Activated T-cell treated with anti-CD3 and anti-CD28 coated beads, Interleukin-2, amount 50 U/mL, for 24 hours (primary cell): ENCODE measurements at regions not wholly inside any gene's neighbourhood (a gene's known extent, or its start where the extent isn't known, plus 50 kb on each side); places are given as distances from the start of the nearest gene placed in this dataset.

Experiments
- DNase-seq: peaks from one replicate; pipeline ENCODE4 v3.0.0-alpha.2; 2020
- H3K27ac Mint-ChIP-seq: 2 replicates; pipeline ENCODE4 v1.8.0; 2020; ENCODE audit warnings: mild to moderate bottlenecking, mixed read lengths
- H3K27me3 Mint-ChIP-seq: 2 replicates; pipeline ENCODE4 v1.8.0; 2020; ENCODE audit warnings: mixed read lengths
- H3K36me3 Mint-ChIP-seq: 2 replicates; pipeline ENCODE4 v1.8.0; 2020; ENCODE audit warnings: low read depth, mixed read lengths
- H3K4me1 Mint-ChIP-seq: 2 replicates; pipeline ENCODE4 v1.8.0; 2020; ENCODE audit warnings: low read depth, mixed read lengths
- H3K4me3 Mint-ChIP-seq: 2 replicates; pipeline ENCODE4 v1.8.0; 2020; ENCODE audit warnings: mild to moderate bottlenecking, moderate library complexity, mixed read lengths
- H3K9me3 Mint-ChIP-seq: 2 replicates; pipeline ENCODE4 v1.8.0; 2020; ENCODE audit warnings: mixed read lengths

DNA sequence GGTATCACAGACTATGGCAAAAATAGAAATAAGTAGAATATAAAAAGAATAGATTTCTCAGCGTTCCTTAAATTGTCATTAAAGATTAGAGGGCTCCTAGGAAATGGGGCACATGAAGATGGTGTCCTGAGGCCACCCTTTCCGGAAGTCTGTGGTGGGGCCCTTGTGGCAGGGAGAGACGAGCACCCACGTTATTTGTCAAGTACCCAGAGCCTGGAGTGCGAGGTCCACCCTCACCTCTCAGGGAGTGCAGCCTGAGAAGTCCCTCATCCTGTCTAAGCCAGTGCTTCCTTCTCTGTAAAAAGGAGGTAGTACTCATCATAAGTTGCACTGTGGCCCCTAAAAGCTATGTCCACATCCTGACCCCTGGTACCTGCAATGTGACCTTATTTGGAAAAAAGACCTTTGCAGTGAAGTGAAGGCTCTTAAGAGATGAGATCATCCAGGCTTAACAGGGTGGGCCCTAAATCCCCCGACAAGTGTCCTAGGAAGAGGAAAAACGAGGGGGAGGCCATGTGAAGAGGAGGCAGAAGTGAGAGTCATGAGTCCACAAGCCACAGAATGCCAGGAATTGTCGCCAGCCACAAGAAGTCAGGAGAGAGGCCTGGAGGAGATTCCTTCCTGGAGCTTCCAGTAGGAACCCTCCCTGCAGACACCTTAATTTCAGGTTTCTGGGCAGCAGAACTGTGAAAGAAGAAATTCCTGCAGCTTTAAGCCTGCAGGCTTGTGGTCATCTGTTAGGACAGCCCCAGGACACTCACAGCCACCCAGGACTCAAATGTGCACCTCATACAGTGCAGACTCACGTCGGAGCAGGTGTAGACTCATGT, 76.8 kb upstream of the CCND1 start:
- H3K4me3 Mint-ChIP-seq = no peak overlapping the region
- H3K27me3 Mint-ChIP-seq = peaks cover 52% of the 10 kb centered on the region
- H3K9me3 Mint-ChIP-seq = peaks cover 5% of the 10 kb centered on the region
- peaks cover 5% of the 10 kb centered on the region for H3K4me1 Mint-ChIP-seq
- H3K36me3 Mint-ChIP-seq = no peaks in the 10 kb centered on the region
- DNase-seq = no peak
- H3K27ac Mint-ChIP-seq = no peak overlapping the region

DNA sequence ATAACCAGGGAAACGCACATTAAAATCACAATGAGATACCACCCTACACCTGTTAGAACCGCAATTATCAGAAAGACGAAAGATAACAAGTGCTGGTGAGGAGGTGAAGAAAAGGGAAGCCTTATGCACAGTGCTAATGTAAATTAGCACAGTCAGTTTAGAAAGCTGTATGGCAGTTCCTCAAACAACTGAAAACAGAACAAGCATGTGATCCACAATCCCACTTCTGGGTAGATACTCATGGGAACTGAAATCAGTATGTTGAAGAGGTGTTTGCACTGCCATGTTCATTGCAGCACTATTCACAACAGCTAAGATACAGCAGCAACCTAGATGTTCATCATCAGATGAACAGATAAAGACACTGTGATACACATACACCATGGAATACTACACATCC, 75.0 kb upstream of the CCND1 start:
- Mint-ChIP-seq H3K4me1 (no peaks in the 10 kb centered on the region), H3K4me3 (no peak overlapping the region), H3K9me3 (peaks cover 5% of the 10 kb centered on the region), H3K36me3 (no peaks in the 10 kb centered on the region), H3K27me3 (peaks cover 42% of the 10 kb centered on the region), H3K27ac (no peak overlapping the region)
- DNase-seq = no peak

DNA sequence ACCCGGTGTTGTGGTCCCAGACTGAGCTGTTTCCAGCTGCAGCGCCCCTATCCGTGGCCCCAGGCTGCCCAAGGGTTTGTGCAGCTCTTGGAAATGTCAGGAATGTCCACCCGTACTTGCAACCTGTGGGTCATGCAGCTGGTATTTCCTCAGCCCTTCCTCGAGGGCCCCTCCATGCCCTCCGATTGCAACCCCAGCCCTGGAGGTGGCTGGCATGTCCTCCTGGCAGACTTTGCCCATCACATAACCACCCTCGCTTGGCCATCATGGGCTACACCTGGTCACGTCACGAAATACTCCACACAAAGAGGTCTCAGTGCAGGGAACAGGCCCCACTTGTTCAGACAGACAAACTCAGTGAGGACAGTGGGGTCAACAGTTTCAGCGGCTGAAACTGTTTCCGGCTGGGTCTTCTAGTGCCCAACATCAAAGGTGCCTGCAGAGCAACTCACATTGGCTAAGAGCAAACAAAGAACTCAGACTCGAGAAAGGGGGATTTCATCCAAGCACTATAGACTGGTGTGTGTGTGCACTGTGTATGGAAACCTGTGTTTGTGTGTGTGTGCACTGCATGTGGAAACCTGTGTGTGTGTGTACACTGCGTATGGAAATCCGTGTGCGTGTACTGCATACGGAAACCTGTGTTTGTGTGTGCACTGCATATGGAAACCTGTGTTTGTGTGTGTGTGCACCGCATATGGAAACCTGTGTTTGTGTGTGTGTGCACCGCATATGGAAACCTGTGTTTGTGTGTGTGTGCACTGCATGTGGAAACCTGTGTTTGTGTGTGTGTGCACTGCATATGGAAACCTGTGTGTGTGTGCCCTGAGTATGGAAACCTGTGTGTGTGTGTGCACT, 72.8 kb upstream of the CCND1 start:
- H3K4me3 Mint-ChIP-seq = no peak overlapping the region
- H3K4me1 Mint-ChIP-seq = no peaks in the 10 kb centered on the region
- no peak overlapping the region for H3K27ac Mint-ChIP-seq
- DNase-seq = no peak
- no peaks in the 10 kb centered on the region for H3K36me3 Mint-ChIP-seq
- peaks cover 44% of the 10 kb centered on the region for H3K27me3 Mint-ChIP-seq
- H3K9me3 Mint-ChIP-seq = no peaks in the 10 kb centered on the region

DNA sequence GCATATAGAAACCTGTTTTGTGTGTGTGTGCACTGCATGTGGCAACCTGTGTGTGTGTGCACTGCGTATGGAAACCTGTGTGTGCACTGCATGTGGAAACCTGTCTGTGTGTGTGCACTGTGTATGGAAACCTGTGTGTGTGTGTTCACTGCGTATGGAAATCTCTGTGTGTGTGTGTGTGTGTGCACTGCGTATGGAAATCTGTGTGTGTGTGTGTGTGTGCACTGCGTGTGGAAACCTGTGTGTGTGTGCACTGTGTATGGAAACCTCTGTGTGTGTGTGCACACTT, 72.2 kb upstream of the CCND1 start:
- Mint-ChIP-seq H3K27me3 (peaks cover 40% of the 10 kb centered on the region), H3K27ac (no peak overlapping the region), H3K4me3 (no peak overlapping the region)

DNA sequence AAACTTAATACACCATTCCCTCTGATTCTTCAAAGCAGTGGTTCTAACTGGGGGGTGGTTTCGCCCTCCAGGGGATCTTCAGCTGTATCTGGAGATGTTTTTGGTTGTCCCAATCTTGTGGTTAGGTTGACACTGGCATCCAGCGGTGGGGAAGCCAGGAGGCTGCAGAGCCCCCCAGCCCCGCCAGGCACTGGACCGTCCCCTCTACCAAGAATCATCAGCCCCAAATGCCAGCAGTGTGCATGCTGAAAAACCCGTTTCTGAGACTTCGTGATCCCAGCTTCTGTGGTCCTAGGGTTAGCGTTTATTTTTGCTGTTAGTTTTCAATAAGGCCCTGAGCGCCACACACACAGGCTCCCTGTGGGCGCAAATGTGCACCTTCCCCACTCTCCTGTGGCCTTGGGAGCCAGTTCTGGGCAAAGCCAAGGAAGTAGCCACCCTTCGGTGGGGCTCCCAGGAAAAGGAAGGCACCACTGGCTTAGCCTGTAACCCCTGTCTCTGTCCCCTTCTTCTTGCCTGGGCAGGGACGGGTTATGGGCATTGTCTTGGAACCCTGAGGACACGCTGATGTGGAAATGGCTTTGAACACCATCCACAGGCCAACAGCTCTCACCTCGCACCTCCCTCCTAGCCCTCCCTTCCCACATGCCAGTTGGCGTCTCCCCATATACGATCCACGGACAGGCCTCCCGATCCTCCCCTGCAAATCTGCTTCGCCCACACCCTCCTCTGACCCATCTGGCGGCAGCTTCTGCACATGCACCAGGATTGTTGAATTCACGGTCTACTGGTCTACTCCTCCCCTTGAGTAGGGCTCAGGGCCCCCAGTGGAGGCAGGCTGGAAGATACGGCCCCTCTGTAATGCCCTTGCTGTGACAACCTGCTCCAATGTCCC, 71.4 kb upstream of the CCND1 start:
- H3K27me3 Mint-ChIP-seq = peaks cover 40% of the 10 kb centered on the region
- DNase-seq = no peak
- no peak overlapping the region for H3K4me3 Mint-ChIP-seq
- H3K9me3 Mint-ChIP-seq = no peaks in the 10 kb centered on the region
- no peak overlapping the region for H3K27ac Mint-ChIP-seq
- H3K4me1 Mint-ChIP-seq = no peaks in the 10 kb centered on the region
- H3K36me3 Mint-ChIP-seq = no peaks in the 10 kb centered on the region

More for the DNA sequence above, 72.2 kb upstream of the CCND1 start:
- H3K36me3 Mint-ChIP-seq = no peaks in the 10 kb centered on the region
- DNase-seq = no peak
- H3K9me3 Mint-ChIP-seq = no peaks in the 10 kb centered on the region
- H3K4me1 Mint-ChIP-seq = no peaks in the 10 kb centered on the region

DNA sequence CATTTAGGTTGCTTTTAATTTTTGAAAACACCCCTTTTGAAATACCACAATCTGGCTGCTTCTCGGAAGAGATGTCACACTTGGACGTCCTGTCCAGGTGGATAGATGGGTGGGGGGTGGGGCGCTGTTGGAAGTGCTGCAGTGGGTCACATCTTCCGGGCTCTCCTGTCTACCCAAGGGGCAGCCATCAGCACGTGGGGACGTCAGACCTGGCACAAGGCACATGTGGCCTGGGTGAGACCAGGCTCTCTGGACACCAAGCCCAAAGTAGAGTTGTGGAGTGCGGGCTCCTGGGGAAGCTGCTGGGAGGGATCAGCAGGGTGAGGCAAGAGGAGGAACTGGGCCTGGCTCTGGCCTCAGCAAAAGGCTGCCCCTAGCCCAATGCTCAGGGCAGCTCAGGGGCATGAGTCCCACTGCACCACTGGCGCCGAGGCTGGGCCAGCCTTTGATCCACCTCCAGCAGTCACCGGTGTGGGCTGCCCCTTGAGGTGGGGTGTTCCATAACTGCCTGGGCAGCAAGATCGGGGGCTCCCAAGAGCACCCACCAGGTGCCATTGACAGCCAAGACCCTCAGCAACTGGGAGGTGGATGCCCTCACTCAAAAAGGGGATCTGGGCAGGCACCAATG, 68.6 kb upstream of the CCND1 start:
- no peak for DNase-seq
- H3K27me3 Mint-ChIP-seq = peaks cover 57% of the 10 kb centered on the region

DNA sequence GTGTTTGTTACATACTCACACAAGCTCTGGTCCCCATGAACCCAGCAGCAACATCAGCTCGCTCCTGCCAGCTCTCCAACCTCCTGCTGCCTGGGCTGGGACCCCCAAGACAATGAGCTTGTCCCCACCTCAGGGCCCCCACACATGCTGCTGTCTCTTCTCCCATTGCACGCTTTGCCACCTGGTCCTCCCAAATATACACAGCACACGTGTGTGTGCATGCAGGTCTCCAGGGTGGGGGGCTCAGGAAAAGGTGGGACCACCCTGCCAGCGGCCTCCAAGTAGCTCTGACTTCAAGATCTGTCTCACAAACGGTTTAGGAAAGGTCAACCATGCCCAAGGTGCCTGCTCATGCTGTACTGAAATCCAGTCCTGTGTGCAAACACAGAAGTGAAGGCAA, 68.1 kb upstream of the CCND1 start:
- Mint-ChIP-seq H3K27ac (no peak overlapping the region), H3K9me3 (no peaks in the 10 kb centered on the region), H3K36me3 (no peaks in the 10 kb centered on the region), H3K4me1 (no peaks in the 10 kb centered on the region), H3K4me3 (no peak overlapping the region), H3K27me3 (peaks cover 60% of the 10 kb centered on the region)
- no peak for DNase-seq

More for the DNA sequence above, 68.6 kb upstream of the CCND1 start:
- H3K9me3 Mint-ChIP-seq = no peaks in the 10 kb centered on the region
- no peak overlapping the region for H3K4me3 Mint-ChIP-seq
- H3K36me3 Mint-ChIP-seq = no peaks in the 10 kb centered on the region
- H3K27ac Mint-ChIP-seq = no peak overlapping the region
- no peaks in the 10 kb centered on the region for H3K4me1 Mint-ChIP-seq

DNA sequence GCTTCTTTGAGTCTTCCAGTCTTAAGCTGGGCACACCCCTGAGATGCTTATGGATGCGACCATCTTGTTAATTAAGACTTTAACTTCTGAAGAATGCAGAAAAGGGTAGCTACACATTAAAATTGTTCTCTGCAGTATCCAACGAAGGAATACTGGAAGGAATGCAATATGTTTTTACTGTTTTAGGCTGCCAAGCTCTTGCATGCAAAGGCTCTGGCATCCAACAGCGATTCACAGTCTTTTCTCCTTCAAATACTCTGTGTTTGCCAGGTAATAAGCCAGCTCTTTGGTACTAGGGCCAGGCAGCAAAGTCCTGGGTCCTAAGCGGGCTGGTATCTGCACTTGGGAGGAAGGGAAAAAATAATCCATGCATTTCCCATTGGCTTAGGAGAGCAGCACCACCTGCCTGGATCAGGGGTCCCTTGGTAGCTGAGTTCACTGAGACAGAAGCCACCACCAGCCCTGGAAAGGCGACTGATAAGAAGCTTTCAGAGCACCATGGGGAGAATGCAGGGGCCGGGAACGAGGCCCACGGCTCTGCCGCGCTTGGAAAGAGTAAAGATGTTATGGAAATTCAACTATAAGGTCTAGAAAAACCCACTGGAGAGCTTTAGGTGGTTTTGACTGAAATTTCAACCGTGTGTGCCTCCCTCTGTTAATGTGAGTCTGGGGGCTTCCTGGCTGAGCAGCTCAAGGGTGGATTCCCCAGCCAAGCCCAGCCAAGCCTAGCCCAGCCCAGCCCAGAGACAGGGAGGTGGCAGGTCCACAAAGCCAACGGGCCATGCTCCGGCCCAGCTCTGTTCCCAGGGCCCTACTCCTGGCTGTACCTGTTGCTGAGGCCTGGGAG, 67.0 kb upstream of the CCND1 start:
- Mint-ChIP-seq H3K4me3 (no peak overlapping the region), H3K4me1 (no peaks in the 10 kb centered on the region), H3K27ac (no peak overlapping the region), H3K9me3 (no peaks in the 10 kb centered on the region), H3K36me3 (no peaks in the 10 kb centered on the region), H3K27me3 (peaks cover 62% of the 10 kb centered on the region)
- no peak for DNase-seq

DNA sequence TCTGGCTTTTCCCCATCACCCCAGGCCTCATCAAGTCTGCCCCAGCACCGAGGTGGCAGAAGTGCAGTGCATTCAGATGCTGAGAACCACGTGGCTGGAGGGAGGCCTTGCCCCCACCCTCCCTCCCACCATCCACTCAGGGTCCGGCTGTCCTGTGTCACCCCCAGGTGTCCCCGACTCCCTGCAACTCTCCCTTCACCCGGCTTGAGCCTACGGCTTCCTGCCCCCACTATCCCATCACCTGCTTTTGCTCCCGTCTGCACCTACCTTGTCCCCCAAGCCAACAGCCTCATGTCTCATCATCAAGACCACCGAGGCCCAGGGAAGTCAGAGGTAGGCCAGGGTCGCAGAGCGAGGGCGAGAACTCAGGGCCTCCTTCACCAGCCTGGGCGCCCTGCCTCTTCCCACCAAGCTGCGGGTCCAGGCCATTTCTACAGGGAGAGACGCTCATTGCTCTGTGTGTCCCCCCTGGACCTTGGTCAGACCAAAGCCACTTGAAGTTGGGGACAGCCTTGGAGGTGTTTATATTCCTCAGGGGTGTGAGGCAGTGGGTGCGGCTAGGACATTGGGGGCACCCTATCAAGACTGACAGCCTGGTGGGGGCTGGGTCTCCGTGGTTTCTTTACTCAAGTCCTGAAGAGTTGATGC, 66.2 kb upstream of the CCND1 start:
- H3K9me3 Mint-ChIP-seq = no peaks in the 10 kb centered on the region
- no peak for DNase-seq
- no peak overlapping the region for H3K4me3 Mint-ChIP-seq
- no peaks in the 10 kb centered on the region for H3K36me3 Mint-ChIP-seq
- H3K27me3 Mint-ChIP-seq = peaks cover 64% of the 10 kb centered on the region
- no peaks in the 10 kb centered on the region for H3K4me1 Mint-ChIP-seq
- H3K27ac Mint-ChIP-seq = no peak overlapping the region

DNA sequence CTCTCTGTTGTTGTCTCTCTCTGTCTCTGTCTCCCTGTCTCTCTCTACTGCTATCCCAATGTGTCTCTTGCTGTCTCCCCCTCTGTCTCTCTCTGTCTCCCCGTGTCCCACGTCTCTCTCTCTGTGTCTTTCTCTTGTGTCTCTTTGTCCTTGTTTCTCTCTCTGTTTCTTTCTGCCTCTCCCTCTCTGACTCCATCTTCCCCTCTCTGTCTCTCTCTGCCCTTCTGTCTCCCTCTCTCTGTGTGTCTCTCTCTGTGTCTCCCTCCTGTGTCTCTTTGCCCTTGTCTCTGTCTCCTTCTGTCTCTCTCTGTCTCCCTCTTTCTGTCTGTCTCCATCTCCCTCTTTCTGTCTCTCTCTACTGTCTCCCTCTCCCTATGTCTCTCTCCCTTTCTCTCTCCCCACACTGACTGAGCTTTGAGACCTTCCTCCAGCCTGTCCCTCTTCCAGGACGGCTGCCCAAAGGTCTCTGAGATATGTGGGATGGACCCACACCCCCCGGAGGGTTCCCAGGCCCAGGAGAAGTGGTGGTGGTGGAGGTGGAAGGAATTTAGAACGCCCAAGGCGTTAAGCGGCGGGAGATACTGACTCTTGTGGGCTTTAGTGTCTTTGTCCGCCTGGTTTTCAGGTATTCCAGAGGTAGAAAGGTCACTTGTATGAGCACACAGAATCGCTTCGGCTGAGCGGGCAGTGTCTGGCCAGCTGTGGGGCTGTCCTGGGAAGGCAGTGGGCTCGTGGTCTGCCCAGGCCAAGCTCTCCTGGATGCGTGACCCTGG, 65.5 kb upstream of the CCND1 start:
- no peaks in the 10 kb centered on the region for H3K9me3 Mint-ChIP-seq
- H3K36me3 Mint-ChIP-seq = no peaks in the 10 kb centered on the region
- no peak overlapping the region for H3K4me3 Mint-ChIP-seq
- DNase-seq = no peak
- no peak overlapping the region for H3K27ac Mint-ChIP-seq
- H3K27me3 Mint-ChIP-seq = peaks cover 62% of the 10 kb centered on the region
- no peaks in the 10 kb centered on the region for H3K4me1 Mint-ChIP-seq

DNA sequence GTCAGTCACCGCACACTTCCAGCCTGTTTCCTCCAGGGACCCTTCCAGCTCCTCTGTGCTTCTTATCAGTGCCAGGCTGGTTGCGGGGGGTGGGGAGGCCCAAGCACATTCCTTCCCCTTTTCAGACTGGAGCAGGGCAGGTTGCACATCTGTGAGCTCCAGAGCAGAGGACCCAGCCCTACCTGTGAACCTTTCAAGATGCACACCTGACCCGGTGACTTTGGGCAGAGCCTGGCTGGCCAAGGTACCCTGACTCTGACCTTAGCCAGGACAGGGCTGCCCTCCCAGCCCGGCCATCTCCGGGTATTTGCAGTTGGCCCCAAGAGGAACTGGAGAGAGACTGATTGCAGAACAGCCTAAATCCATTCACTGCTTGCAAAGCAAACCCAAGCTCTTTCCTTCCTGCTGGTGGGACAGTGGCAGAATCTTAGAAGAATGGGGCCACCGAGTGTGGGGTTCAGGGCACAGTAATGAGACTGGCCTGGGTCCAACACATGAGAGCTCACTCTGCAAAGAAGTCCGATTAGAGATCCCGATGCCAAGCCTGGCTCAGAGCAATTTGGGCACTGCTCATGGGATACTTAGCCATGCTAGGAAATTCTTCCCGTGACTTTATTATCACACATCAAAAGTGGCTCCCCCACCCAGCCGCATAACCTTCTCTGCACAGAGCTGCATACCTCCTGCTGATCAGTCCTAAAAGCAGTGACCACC, 64.7 kb upstream of the CCND1 start:
- no peaks in the 10 kb centered on the region for H3K36me3 Mint-ChIP-seq
- H3K4me3 Mint-ChIP-seq = no peak overlapping the region
- H3K27me3 Mint-ChIP-seq = peaks cover 62% of the 10 kb centered on the region
- H3K27ac Mint-ChIP-seq = no peak overlapping the region
- no peak for DNase-seq
- no peaks in the 10 kb centered on the region for H3K9me3 Mint-ChIP-seq
- H3K4me1 Mint-ChIP-seq = no peaks in the 10 kb centered on the region

DNA sequence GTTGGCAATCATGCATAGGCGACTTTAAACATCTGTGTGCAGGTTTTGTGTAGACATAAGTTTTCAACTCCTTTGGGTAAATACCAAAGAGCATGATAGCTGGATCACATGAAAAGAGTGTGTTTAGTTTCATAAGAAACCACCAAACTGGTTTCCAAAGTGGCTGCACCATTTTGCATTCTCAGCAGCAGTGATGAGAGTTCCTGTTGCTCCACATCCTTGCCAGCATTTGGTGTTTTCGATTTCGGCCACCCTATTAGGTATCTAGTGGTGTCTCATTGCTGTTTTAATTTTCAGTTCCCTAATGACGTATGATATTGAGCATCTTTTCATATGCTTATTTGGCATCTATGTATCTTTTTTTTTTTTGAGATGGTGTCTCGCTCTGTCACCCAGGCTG, 62.8 kb upstream of the CCND1 start:
- H3K36me3 Mint-ChIP-seq = no peaks in the 10 kb centered on the region

More for the DNA sequence above, 62.8 kb upstream of the CCND1 start:
- no peaks in the 10 kb centered on the region for H3K4me1 Mint-ChIP-seq
- DNase-seq = no peak
- peaks cover 48% of the 10 kb centered on the region for H3K27me3 Mint-ChIP-seq
- H3K27ac Mint-ChIP-seq = no peak overlapping the region
- no peak overlapping the region for H3K4me3 Mint-ChIP-seq
- H3K9me3 Mint-ChIP-seq = no peaks in the 10 kb centered on the region
